ENCODE measurements at regions not wholly inside any gene's neighbourhood (a gene's known extent, or its start where the extent isn't known, plus 50 kb on each side); places are given as distances from the start of the nearest gene placed in this dataset.
A peak's percentile ranks its signal among the peaks of the same experiment; 100 is the strongest.

GRCh38 chr14:49463146-49463545 is 123.0 kb downstream of the RPS29 start:
- no peak for FAIRE-seq

GRCh38 chr14:49461529-49462401 is 124.4 kb downstream of the RPS29 start:
- peak; percentile 98 for FAIRE-seq

- no peak for FAIRE-seq
These were observed 125.5 kb downstream of the RPS29 start for GRCh38 chr14:49460662-49461061.

GRCh38 chr14:49456589-49456988 is 129.6 kb downstream of the RPS29 start:
- FAIRE-seq = no peak

GRCh38 chr14:49451938-49452337 is 134.2 kb downstream of the RPS29 start:
- no peak for FAIRE-seq

GRCh38 chr14:49449749-49450148 is 136.4 kb downstream of the RPS29 start:
- no peak for FAIRE-seq

- FAIRE-seq = no peak
These were observed 138.6 kb downstream of the RPS29 start for GRCh38 chr14:49447540-49448107.

GRCh38 chr14:49446801-49447200 is 139.4 kb downstream of the RPS29 start:
- no peak for FAIRE-seq

GRCh38 chr14:49438256-49438770 is 147.9 kb downstream of the RPS29 start:
- no peak for FAIRE-seq

- FAIRE-seq = no peak
These were observed 158.1 kb downstream of the RPS29 start for GRCh38 chr14:49428076-49428475.

GRCh38 chr14:49427117-49427516 is 159.1 kb downstream of the RPS29 start:
- FAIRE-seq = no peak

GRCh38 chr14:49425921-49426320 is 160.3 kb downstream of the RPS29 start:
- no peak for FAIRE-seq

- no peak for FAIRE-seq
These were observed 161.5 kb downstream of the RPS29 start for GRCh38 chr14:49424436-49425331.

- no peak for FAIRE-seq
These were observed 166.0 kb downstream of the RPS29 start for GRCh38 chr14:49420201-49420600.

GRCh38 chr14:49418789-49419188 is 167.4 kb downstream of the RPS29 start:
- FAIRE-seq = no peak

GRCh38 chr14:49417790-49418189 is 168.4 kb downstream of the RPS29 start:
- no peak for FAIRE-seq

- no peak for FAIRE-seq
These were observed 177.8 kb downstream of the RPS29 start for GRCh38 chr14:49408187-49408933.

GRCh38 chr14:49405291-49405690 is 180.9 kb downstream of the RPS29 start:
- no peak for FAIRE-seq

GRCh38 chr14:49401373-49401772 is 184.8 kb downstream of the RPS29 start:
- no peak for FAIRE-seq

- no peak for FAIRE-seq
These were observed 189.4 kb downstream of the RPS29 start for GRCh38 chr14:49396801-49397200.

GRCh38 chr14:49381778-49382177 is 204.4 kb downstream of the RPS29 start:
- FAIRE-seq = no peak

GRCh38 chr14:49367696-49368095 is 218.5 kb downstream of the RPS29 start:
- FAIRE-seq = no peak
